ENCODE measurements at regions not wholly inside any gene's neighbourhood (a gene's known extent, or its start where the extent isn't known, plus 50 kb on each side); places are given as distances from the start of the nearest gene placed in this dataset.

DNA sequence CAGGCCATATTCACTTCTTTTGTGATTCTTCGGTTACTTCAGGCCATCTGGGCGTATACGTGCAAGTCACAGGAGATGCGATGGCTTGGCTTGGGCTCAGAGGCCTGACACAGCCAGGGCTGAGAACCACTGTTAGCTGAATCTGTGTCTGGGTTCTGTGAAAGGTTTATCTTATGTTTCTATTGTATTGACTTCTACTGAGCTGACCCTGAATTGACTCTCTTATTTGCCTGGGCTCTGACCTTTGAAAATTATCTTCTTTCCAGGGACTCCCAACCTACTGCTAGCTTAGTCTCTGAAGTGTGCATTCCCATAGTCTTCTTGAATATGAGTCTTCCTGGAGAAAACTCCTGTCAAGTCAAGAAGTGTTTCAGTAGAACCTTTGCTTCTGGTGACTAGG lies 226.4 kb upstream of the SOX4 start:
- DNase-seq (ENCODE audit: low spot score): no peak
- Histone ChIP-seq H3K27me3 (replicated peaks; ENCODE audit: insufficient read depth) (no peaks in the 10 kb centered on the region), H3K4me1 (replicated peaks) (no peaks in the 10 kb centered on the region), H3K4me3 (no peak overlapping the region), H3K27ac (peak overlapping the region in 1 of 2 donors; percentile 38), H3K36me3 (no peaks in the 10 kb centered on the region), H3K9me3 (no peaks in the 10 kb centered on the region)
- 99% methylated on average over 4 of the region's 4 CpGs for WGBS
- intact Hi-C loops (cut with DNase I): no loop called here
- TF ChIP-seq CTCF (IDR thresholded peaks at IDR 0.05) (no peak), POLR2AphosphoS5 (IDR thresholded peaks at IDR 0.05) (no peak), POLR2A (IDR thresholded peaks at IDR 0.05) (no peak)

DNA sequence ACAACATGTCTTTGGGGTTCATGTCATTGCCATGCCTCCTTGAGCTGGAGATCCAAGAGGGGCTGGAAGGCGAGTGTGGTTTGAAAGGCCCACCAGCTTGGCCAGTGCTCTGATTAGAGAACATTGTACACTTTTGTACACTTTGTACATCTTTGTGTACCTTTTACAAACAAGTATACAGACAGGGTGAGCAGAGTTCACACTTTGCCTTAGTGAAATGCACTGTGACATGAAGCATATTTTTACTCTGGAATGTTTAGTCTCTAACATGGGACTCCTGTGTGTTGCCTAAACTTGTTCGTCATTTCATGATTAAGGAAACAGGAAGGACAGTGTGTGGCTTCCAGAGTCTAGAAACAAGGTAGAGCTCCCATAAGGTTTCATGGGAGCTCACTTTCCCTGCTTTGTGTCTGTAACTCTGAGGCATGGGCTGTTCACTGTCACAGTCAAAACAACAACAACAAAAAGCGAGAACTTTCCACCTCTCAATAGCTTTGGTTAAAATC lies 225.8 kb upstream of the SOX4 start:
- WGBS: 73% methylated on average over 3 of the region's 3 CpGs
- DNase-seq (ENCODE audit: low spot score): no peak
- H3K9me3 ChIP-seq: no peaks in the 10 kb centered on the region

DNA sequence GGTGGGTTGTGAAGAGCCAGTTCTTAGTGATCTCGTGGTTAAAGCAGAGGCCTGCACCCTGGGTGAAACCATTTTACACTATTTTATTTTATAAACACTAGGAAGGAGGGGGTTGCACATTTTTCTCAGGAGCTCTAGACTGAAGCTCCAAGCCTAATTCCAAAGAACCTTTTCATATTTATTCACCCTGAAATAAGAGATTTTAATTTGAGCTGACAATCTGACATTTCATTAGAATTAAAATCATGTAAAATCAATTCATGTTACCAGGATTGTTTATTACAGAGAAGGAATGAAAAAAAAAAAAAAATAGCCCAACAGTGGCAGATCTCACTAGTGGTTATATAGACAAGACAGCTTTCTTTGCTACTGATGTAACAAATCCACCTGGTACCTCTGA lies 222.5 kb upstream of the SOX4 start:
- WGBS: 80% methylated on average over 1 of the region's 1 CpG
- H3K4me3 ChIP-seq: no peak overlapping the region
- H3K27ac ChIP-seq: no peak overlapping the region
- no peaks in the 10 kb centered on the region for H3K9me3 ChIP-seq
- H3K4me1 ChIP-seq (replicated peaks): no peaks in the 10 kb centered on the region
- TF ChIP-seq POLR2AphosphoS5 (IDR thresholded peaks at IDR 0.05): no peak
- TF ChIP-seq CTCF (IDR thresholded peaks at IDR 0.05): no peak
- TF ChIP-seq POLR2A (IDR thresholded peaks at IDR 0.05): no peak
- intact Hi-C loops (cut with DNase I): no loop called here
- H3K27me3 ChIP-seq (replicated peaks; ENCODE audit: insufficient read depth): no peaks in the 10 kb centered on the region
- no peaks in the 10 kb centered on the region for H3K36me3 ChIP-seq
- no peak for DNase-seq (ENCODE audit: low spot score)

More for the DNA sequence above, 225.8 kb upstream of the SOX4 start:
- TF ChIP-seq POLR2A (IDR thresholded peaks at IDR 0.05): no peak
- no peak for TF ChIP-seq CTCF (IDR thresholded peaks at IDR 0.05)
- peak; percentile 17 for TF ChIP-seq POLR2AphosphoS5 (IDR thresholded peaks at IDR 0.05)
- H3K4me1 ChIP-seq (replicated peaks): no peaks in the 10 kb centered on the region
- intact Hi-C loops (cut with DNase I): no loop called here
- H3K4me3 ChIP-seq: no peak overlapping the region
- peak overlapping the region in 1 of 2 donors; percentile 38 for H3K27ac ChIP-seq
- H3K27me3 ChIP-seq (replicated peaks; ENCODE audit: insufficient read depth): no peaks in the 10 kb centered on the region
- H3K36me3 ChIP-seq: no peaks in the 10 kb centered on the region

- Histone ChIP-seq H3K4me3 (no peak overlapping the region), H3K36me3 (no peaks in the 10 kb centered on the region), H3K9me3 (no peaks in the 10 kb centered on the region), H3K27ac (no peak overlapping the region), H3K4me1 (replicated peaks) (no peaks in the 10 kb centered on the region), H3K27me3 (replicated peaks; ENCODE audit: insufficient read depth) (no peaks in the 10 kb centered on the region)
- TF ChIP-seq POLR2A (IDR thresholded peaks at IDR 0.05) (no peak), POLR2AphosphoS5 (IDR thresholded peaks at IDR 0.05) (no peak), CTCF (IDR thresholded peaks at IDR 0.05) (no peak)
- WGBS: 30% methylated on average over 6 of the region's 6 CpGs
- intact Hi-C loops (cut with DNase I): no loop called here
- DNase-seq (ENCODE audit: low spot score): no peak
Measured at GRCh38 chr6:21371676-21372171, 221.8 kb upstream of the SOX4 start.
